Dermis blood vessel endothelial cell (primary cell): ENCODE measurements at regions not wholly inside any gene's neighbourhood (a gene's known extent, or its start where the extent isn't known, plus 50 kb on each side); places are given as distances from the start of the nearest gene placed in this dataset.
"Not testable (repeated sequence)": the region's sequence is repeated elsewhere in the genome, so short reads cannot be mapped to it uniquely, and the experiment has no call there.

Source experiments
- DNase-seq: peaks from one replicate; pipeline ENCODE4 v3.0.0; 2010

GRCh38 chr3:127520993-127521392 is 69.5 kb downstream of the TPRA1 start:
- DNase-seq = no peak

- no peak for DNase-seq
Observed at GRCh38 chr3:127518456-127519081, 72.0 kb downstream of the TPRA1 start.

- no peak for DNase-seq
Observed at GRCh38 chr3:127512256-127512655, 78.3 kb downstream of the TPRA1 start.

GRCh38 chr3:127501177-127501576 is 89.4 kb downstream of the TPRA1 start:
- no peak for DNase-seq

GRCh38 chr3:127497676-127498075 is 92.9 kb downstream of the TPRA1 start:
- no peak for DNase-seq

- no peak for DNase-seq
Observed at GRCh38 chr3:127497166-127497565, 93.4 kb downstream of the TPRA1 start.

GRCh38 chr3:127495821-127496655 is 94.5 kb downstream of the TPRA1 start:
- no peak for DNase-seq

- no peak for DNase-seq
Observed at GRCh38 chr3:127493924-127494646, 96.4 kb downstream of the TPRA1 start.

- no peak for DNase-seq
Observed at GRCh38 chr3:127492426-127492825, 98.1 kb downstream of the TPRA1 start.

- DNase-seq = no peak
Observed at GRCh38 chr3:127491909-127492308, 98.6 kb downstream of the TPRA1 start.

GRCh38 chr3:127491323-127491722 is 99.2 kb downstream of the TPRA1 start:
- no peak for DNase-seq

GRCh38 chr3:127491024-127491305 is 99.6 kb downstream of the TPRA1 start:
- DNase-seq = not testable (repeated sequence)

GRCh38 chr3:127490271-127491023 is 100.1 kb downstream of the TPRA1 start:
- no peak for DNase-seq

GRCh38 chr3:127489357-127489756 is 101.2 kb downstream of the TPRA1 start:
- no peak for DNase-seq

GRCh38 chr3:127488740-127489139 is 101.8 kb downstream of the TPRA1 start:
- no peak for DNase-seq

GRCh38 chr3:127488141-127488672 is 102.3 kb downstream of the TPRA1 start:
- no peak for DNase-seq

GRCh38 chr3:127487196-127487595 is 103.3 kb downstream of the TPRA1 start:
- DNase-seq = no peak

- no peak for DNase-seq
Observed at GRCh38 chr3:127486321-127486944, 104.1 kb downstream of the TPRA1 start.

GRCh38 chr3:127485396-127486170 is 105.0 kb downstream of the TPRA1 start:
- no peak for DNase-seq

- DNase-seq = no peak
Observed at GRCh38 chr3:127484601-127485388, 105.7 kb downstream of the TPRA1 start.
